ENCODE measurements at regions not wholly inside any gene's neighbourhood (a gene's known extent, or its start where the extent isn't known, plus 50 kb on each side); places are given as distances from the start of the nearest gene placed in this dataset.

GRCh38 chr2:163812926-163813520, 77.2 kb upstream of the FIGN start (continued):
- TF ChIP-seq CHD7 (IDR thresholded peaks at IDR 0.05; ENCODE audit: insufficient replicate concordance, low read length): no peak

Measured in H1 (cell line).